MG63 (cell line): ENCODE measurements at regions not wholly inside any gene's neighbourhood (a gene's known extent, or its start where the extent isn't known, plus 50 kb on each side); places are given as distances from the start of the nearest gene placed in this dataset.

ENCODE experiments used
- DNase-seq: peaks from one replicate; pipeline ENCODE4 v3.0.0-alpha.2; 2020
- H3K27me3 ChIP-seq: fragments of 250-450 bp; sonication (Bioruptor Pico); 2 replicates; pipeline ENCODE4 v1.5.1; 2020; ENCODE audit warnings: mild to moderate bottlenecking, moderate library complexity
- H3K36me3 ChIP-seq: fragments of 250-450 bp; sonication (Bioruptor Pico); 2 replicates; pipeline ENCODE4 v1.5.1; 2020; ENCODE audit warnings: mild to moderate bottlenecking, moderate library complexity
- H3K4me3 ChIP-seq: fragments of 250-450 bp; sonication (Bioruptor Pico); 2 replicates; pipeline ENCODE4 v1.5.1; 2020; ENCODE audit warnings: mild to moderate bottlenecking, moderate library complexity
- H3K9me3 ChIP-seq: fragments of 250-450 bp; sonication (Bioruptor Pico); 2 replicates; pipeline ENCODE4 v1.5.1; 2020; ENCODE audit warnings: mild to moderate bottlenecking, moderate library complexity

GRCh38 chr6:151671195-151671594, 136.3 kb upstream of the ESR1 start:
- no peaks in the 10 kb centered on the region for H3K27me3 ChIP-seq
- H3K9me3 ChIP-seq: no peaks in the 10 kb centered on the region
- DNase-seq: no peak
- no peaks in the 10 kb centered on the region for H3K36me3 ChIP-seq
- no peak overlapping the region for H3K4me3 ChIP-seq

- H3K4me3 ChIP-seq: no peak overlapping the region
- no peak for DNase-seq
Measured at GRCh38 chr6:151674578-151674977, 132.9 kb upstream of the ESR1 start.

GRCh38 chr6:151675746-151676459, 131.6 kb upstream of the ESR1 start:
- no peak for DNase-seq
- no peaks in the 10 kb centered on the region for H3K9me3 ChIP-seq
- no peaks in the 10 kb centered on the region for H3K36me3 ChIP-seq
- no peaks in the 10 kb centered on the region for H3K27me3 ChIP-seq
- no peak overlapping the region for H3K4me3 ChIP-seq

More at GRCh38 chr6:151674578-151674977, 132.9 kb upstream of the ESR1 start:
- Histone ChIP-seq H3K27me3 (no peaks in the 10 kb centered on the region), H3K36me3 (no peaks in the 10 kb centered on the region), H3K9me3 (no peaks in the 10 kb centered on the region)

- no peak for DNase-seq
- H3K4me3 ChIP-seq: no peak overlapping the region
- H3K36me3 ChIP-seq: no peaks in the 10 kb centered on the region
- H3K27me3 ChIP-seq: no peaks in the 10 kb centered on the region
- H3K9me3 ChIP-seq: no peaks in the 10 kb centered on the region
Measured at GRCh38 chr6:151676460-151676945, 131.0 kb upstream of the ESR1 start.

GRCh38 chr6:151677404-151677803, 130.1 kb upstream of the ESR1 start:
- no peaks in the 10 kb centered on the region for H3K36me3 ChIP-seq
- no peak overlapping the region for H3K4me3 ChIP-seq
- no peaks in the 10 kb centered on the region for H3K27me3 ChIP-seq
- DNase-seq: no peak
- H3K9me3 ChIP-seq: no peaks in the 10 kb centered on the region

DNA sequence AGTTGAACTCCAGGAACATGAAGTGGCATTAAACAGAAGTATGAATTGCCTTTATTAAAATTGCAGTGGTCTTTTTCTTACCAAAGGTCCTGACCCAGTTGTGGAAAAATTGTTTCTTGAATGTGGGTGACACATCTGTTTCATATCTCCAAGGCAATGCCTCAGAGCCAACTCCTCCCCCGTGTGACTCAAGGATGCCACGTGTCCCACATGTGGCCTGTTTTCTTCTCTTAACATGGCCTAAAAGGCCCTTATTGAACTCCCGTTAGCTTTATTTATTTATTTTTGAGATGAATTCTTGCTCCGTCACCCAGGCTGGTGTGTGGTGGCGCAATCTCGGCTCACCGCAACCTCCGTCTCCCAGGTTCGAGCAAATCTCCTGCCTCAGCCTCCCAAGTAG, 128.4 kb upstream of the ESR1 start:
- Histone ChIP-seq H3K9me3 (no peaks in the 10 kb centered on the region), H3K27me3 (no peaks in the 10 kb centered on the region), H3K36me3 (no peaks in the 10 kb centered on the region), H3K4me3 (no peak overlapping the region)
- peak; percentile 15 for DNase-seq

DNA sequence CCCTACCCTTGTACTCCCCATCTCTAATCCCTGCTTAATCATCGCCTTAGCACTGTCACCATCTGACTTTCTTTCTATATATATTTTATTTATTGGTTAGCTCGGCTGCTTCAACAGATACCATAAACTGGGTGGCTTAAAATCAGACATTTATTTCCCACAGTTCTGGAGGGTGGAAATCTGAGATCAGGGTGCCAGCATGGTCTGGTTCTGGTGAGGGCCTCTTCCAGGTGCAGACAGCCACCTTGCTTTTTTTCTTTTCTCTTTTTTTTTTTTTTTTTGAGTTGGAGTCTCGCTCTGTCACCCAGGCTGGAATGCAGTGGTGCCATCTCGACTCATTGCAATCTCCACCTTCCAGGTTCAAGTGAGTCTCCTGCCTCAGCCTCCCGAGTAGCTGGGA, 127.5 kb upstream of the ESR1 start:
- no peak for DNase-seq
- H3K36me3 ChIP-seq: no peaks in the 10 kb centered on the region
- H3K9me3 ChIP-seq: no peaks in the 10 kb centered on the region
- no peaks in the 10 kb centered on the region for H3K27me3 ChIP-seq
- H3K4me3 ChIP-seq: no peak overlapping the region

- Histone ChIP-seq H3K36me3 (no peaks in the 10 kb centered on the region), H3K27me3 (no peaks in the 10 kb centered on the region), H3K9me3 (no peaks in the 10 kb centered on the region), H3K4me3 (no peak overlapping the region)
- no peak for DNase-seq
Measured at GRCh38 chr6:151680846-151681432, 126.5 kb upstream of the ESR1 start.

GRCh38 chr6:151681433-151682059, 125.9 kb upstream of the ESR1 start:
- DNase-seq: no peak
- H3K9me3 ChIP-seq: no peaks in the 10 kb centered on the region
- H3K4me3 ChIP-seq: no peak overlapping the region
- H3K27me3 ChIP-seq: no peaks in the 10 kb centered on the region
- no peaks in the 10 kb centered on the region for H3K36me3 ChIP-seq

GRCh38 chr6:151682251-151682650, 125.2 kb upstream of the ESR1 start:
- Histone ChIP-seq H3K36me3 (no peaks in the 10 kb centered on the region), H3K4me3 (no peak overlapping the region), H3K9me3 (no peaks in the 10 kb centered on the region), H3K27me3 (no peaks in the 10 kb centered on the region)
- DNase-seq: no peak

- H3K36me3 ChIP-seq: no peaks in the 10 kb centered on the region
- DNase-seq: no peak
- H3K27me3 ChIP-seq: no peaks in the 10 kb centered on the region
- H3K4me3 ChIP-seq: no peak overlapping the region
- H3K9me3 ChIP-seq: no peaks in the 10 kb centered on the region
Measured at GRCh38 chr6:151682922-151683321, 124.6 kb upstream of the ESR1 start.

- Histone ChIP-seq H3K4me3 (no peak overlapping the region), H3K36me3 (no peaks in the 10 kb centered on the region), H3K27me3 (no peaks in the 10 kb centered on the region), H3K9me3 (no peaks in the 10 kb centered on the region)
- DNase-seq: no peak
Measured at GRCh38 chr6:151683381-151683780, 124.1 kb upstream of the ESR1 start.

- H3K4me3 ChIP-seq: no peak overlapping the region
- H3K27me3 ChIP-seq: no peaks in the 10 kb centered on the region
- no peak for DNase-seq
- no peaks in the 10 kb centered on the region for H3K36me3 ChIP-seq
- H3K9me3 ChIP-seq: no peaks in the 10 kb centered on the region
Measured at GRCh38 chr6:151689499-151690201, 117.8 kb upstream of the ESR1 start.

GRCh38 chr6:151690303-151690702, 117.2 kb upstream of the ESR1 start:
- DNase-seq: no peak

DNA sequence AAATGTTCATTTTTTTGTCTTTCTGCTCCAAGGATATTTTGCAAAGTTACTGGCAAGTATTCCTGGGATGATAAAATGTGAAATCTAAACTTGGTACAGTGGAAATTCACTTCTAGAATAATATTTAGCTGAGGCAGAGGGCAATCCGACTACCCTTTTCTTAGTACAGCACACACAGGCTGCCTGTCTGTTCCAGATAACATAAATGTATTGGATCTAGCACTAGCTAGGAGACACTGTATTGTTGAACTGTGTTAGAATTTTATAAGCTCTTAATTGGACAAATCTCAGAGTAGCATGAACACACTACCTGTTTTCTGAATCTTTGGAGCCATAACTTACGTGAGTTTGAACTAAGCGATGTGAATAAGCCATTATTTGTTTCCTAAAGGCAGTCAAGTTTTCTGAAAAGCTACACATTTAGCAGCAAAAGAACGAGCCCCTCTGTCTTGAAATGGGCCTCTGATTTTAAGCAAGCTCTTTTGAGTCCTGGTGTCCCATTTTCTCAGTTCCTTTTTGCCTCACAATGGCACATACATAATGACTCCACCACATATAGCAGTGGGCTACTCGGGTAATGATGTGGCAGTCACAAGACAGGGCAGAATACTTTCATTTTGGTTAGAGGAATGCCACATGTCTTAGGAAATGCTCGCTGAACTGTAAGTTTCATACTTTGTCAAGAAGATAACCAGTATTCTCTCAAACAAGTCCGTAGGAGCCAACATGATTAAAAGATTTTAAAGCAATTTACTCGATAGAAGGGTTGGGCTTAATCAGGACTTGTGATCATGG, 116.5 kb upstream of the ESR1 start:
- H3K9me3 ChIP-seq: no peaks in the 10 kb centered on the region
- H3K4me3 ChIP-seq: peak overlapping the region; percentile 4; the same call in 1 of the 2 replicates
- no peaks in the 10 kb centered on the region for H3K36me3 ChIP-seq
- no peaks in the 10 kb centered on the region for H3K27me3 ChIP-seq
- DNase-seq: no peak

More at GRCh38 chr6:151690303-151690702, 117.2 kb upstream of the ESR1 start:
- H3K4me3 ChIP-seq: no peak overlapping the region
- H3K27me3 ChIP-seq: no peaks in the 10 kb centered on the region
- no peaks in the 10 kb centered on the region for H3K9me3 ChIP-seq
- H3K36me3 ChIP-seq: no peaks in the 10 kb centered on the region

- no peak overlapping the region for H3K4me3 ChIP-seq
- no peaks in the 10 kb centered on the region for H3K36me3 ChIP-seq
- no peak for DNase-seq
Measured at GRCh38 chr6:151692216-151692615, 115.3 kb upstream of the ESR1 start.

More at GRCh38 chr6:151692216-151692615, 115.3 kb upstream of the ESR1 start:
- H3K27me3 ChIP-seq: no peaks in the 10 kb centered on the region
- no peaks in the 10 kb centered on the region for H3K9me3 ChIP-seq
